ACC112 (cell line): ENCODE measurements at regions not wholly inside any gene's neighbourhood (a gene's known extent, or its start where the extent isn't known, plus 50 kb on each side); places are given as distances from the start of the nearest gene placed in this dataset.
A peak's percentile ranks its signal among the peaks of the same experiment; 100 is the strongest.
"Not testable (repeated sequence)": the region's sequence is repeated elsewhere in the genome, so short reads cannot be mapped to it uniquely, and the experiment has no call there.

Experiments
- H2AFZ ChIP-seq: fragments of 200-600 bp; sonication (generic); one replicate; pipeline ENCODE4 v1.6.0; 2017; ENCODE audit warnings: antibody characterized with exemption, low read length; ENCODE audit not compliant: unreplicated experiment
- H3K27ac ChIP-seq: fragments of 200-600 bp; sonication (generic); 2 replicates; pipeline ENCODE4 v1.5.1; 2014; ENCODE audit warnings: low read depth, mild to moderate bottlenecking, antibody characterized with exemption, low read length, moderate library complexity
- H3K27me3 ChIP-seq: fragments of 200-600 bp; sonication (generic); 2 replicates; pipeline ENCODE4 v1.6.1; 2014; ENCODE audit warnings: mild to moderate bottlenecking, antibody characterized with exemption, low read length, moderate library complexity, mixed read lengths; ENCODE audit not compliant: insufficient read depth
- H3K36me3 ChIP-seq: fragments of 200-600 bp; sonication (generic); 2 replicates; pipeline ENCODE4 v1.6.1; 2016; ENCODE audit warnings: mild to moderate bottlenecking, antibody characterized with exemption, low read length, moderate library complexity, mixed read lengths; ENCODE audit not compliant: insufficient read depth
- H3K4me1 ChIP-seq: fragments of 200-600 bp; sonication (generic); one replicate; pipeline ENCODE4 v1.6.1; 2016; ENCODE audit warnings: low read length, mixed read lengths; ENCODE audit not compliant: insufficient read depth, unreplicated experiment, control insufficient read depth
- H3K4me3 ChIP-seq: fragments of 200-600 bp; sonication (generic); 2 replicates; pipeline ENCODE4 v1.5.1; 2014; ENCODE audit warnings: mild to moderate bottlenecking, low read depth, low read length
- H3K79me2 ChIP-seq: fragments of 200-600 bp; sonication (generic); one replicate; pipeline ENCODE4 v1.6.0; 2016; ENCODE audit warnings: low read length; ENCODE audit not compliant: control insufficient read depth, unreplicated experiment, insufficient read depth

GRCh38 chr16:72729552-72729951 is 318.4 kb downstream of the ZFHX3 start:
- not testable (repeated sequence) for H3K36me3 ChIP-seq, H3K4me3 ChIP-seq, H3K4me1 ChIP-seq, H2AFZ ChIP-seq, H3K27me3 ChIP-seq, H3K79me2 ChIP-seq, H3K27ac ChIP-seq

GRCh38 chr16:72728516-72728915 is 319.4 kb downstream of the ZFHX3 start:
- Histone ChIP-seq H3K4me1 (peaks cover 3% of the 10 kb centered on the region), H3K79me2 (no peaks in the 10 kb centered on the region), H3K27me3 (no peaks in the 10 kb centered on the region), H3K27ac (no peak overlapping the region), H2AFZ (no peak overlapping the region), H3K4me3 (no peak overlapping the region), H3K36me3 (no peaks in the 10 kb centered on the region)

- Histone ChIP-seq H3K4me3 (no peak overlapping the region), H3K27ac (no peak overlapping the region), H2AFZ (no peak overlapping the region), H3K27me3 (no peaks in the 10 kb centered on the region), H3K4me1 (peaks cover 5% of the 10 kb centered on the region), H3K36me3 (no peaks in the 10 kb centered on the region), H3K79me2 (no peaks in the 10 kb centered on the region)
Measured at GRCh38 chr16:72727565-72727964, 320.4 kb downstream of the ZFHX3 start.

GRCh38 chr16:72725643-72726042 is 322.3 kb downstream of the ZFHX3 start:
- no peak overlapping the region for H3K27ac ChIP-seq
- peaks cover 5% of the 10 kb centered on the region for H3K4me1 ChIP-seq
- no peaks in the 10 kb centered on the region for H3K79me2 ChIP-seq
- no peak overlapping the region for H2AFZ ChIP-seq
- H3K36me3 ChIP-seq: no peaks in the 10 kb centered on the region
- H3K4me3 ChIP-seq: no peak overlapping the region
- H3K27me3 ChIP-seq: no peaks in the 10 kb centered on the region

GRCh38 chr16:72723781-72724180 is 324.1 kb downstream of the ZFHX3 start:
- Histone ChIP-seq H3K27me3 (no peaks in the 10 kb centered on the region), H3K36me3 (no peaks in the 10 kb centered on the region), H3K79me2 (no peaks in the 10 kb centered on the region), H3K4me3 (no peak overlapping the region), H3K27ac (no peak overlapping the region), H3K4me1 (peaks cover 5% of the 10 kb centered on the region), H2AFZ (no peak overlapping the region)

GRCh38 chr16:72722552-72722951 is 325.4 kb downstream of the ZFHX3 start:
- Histone ChIP-seq H3K79me2 (no peaks in the 10 kb centered on the region), H2AFZ (no peak overlapping the region), H3K36me3 (no peaks in the 10 kb centered on the region), H3K4me1 (peaks cover 5% of the 10 kb centered on the region), H3K27me3 (no peaks in the 10 kb centered on the region), H3K27ac (no peak overlapping the region), H3K4me3 (no peak overlapping the region)

- H3K27me3 ChIP-seq: no peaks in the 10 kb centered on the region
- H3K4me3 ChIP-seq: no peak overlapping the region
- H2AFZ ChIP-seq: no peak overlapping the region
- H3K4me1 ChIP-seq: peaks cover 5% of the 10 kb centered on the region
- no peaks in the 10 kb centered on the region for H3K79me2 ChIP-seq
- no peaks in the 10 kb centered on the region for H3K36me3 ChIP-seq
- no peak overlapping the region for H3K27ac ChIP-seq
Measured at GRCh38 chr16:72721981-72722380, 325.9 kb downstream of the ZFHX3 start.

GRCh38 chr16:72715267-72715666 is 332.7 kb downstream of the ZFHX3 start:
- Histone ChIP-seq H3K27me3 (no peaks in the 10 kb centered on the region), H3K79me2 (no peaks in the 10 kb centered on the region), H3K4me3 (no peak overlapping the region), H2AFZ (no peak overlapping the region), H3K27ac (peak overlapping the region; percentile 6; the same call in 1 of the 2 replicates), H3K36me3 (peaks cover 16% of the 10 kb centered on the region), H3K4me1 (peaks cover 9% of the 10 kb centered on the region)

GRCh38 chr16:72711823-72712222 is 336.1 kb downstream of the ZFHX3 start:
- peaks cover 9% of the 10 kb centered on the region for H3K4me1 ChIP-seq
- peaks cover 16% of the 10 kb centered on the region for H3K36me3 ChIP-seq
- no peak overlapping the region for H2AFZ ChIP-seq
- H3K4me3 ChIP-seq: no peak overlapping the region
- no peaks in the 10 kb centered on the region for H3K27me3 ChIP-seq
- H3K27ac ChIP-seq: no peak overlapping the region
- H3K79me2 ChIP-seq: no peaks in the 10 kb centered on the region

- H3K36me3 ChIP-seq: no peaks in the 10 kb centered on the region
- H3K4me3 ChIP-seq: no peak overlapping the region
- no peaks in the 10 kb centered on the region for H3K4me1 ChIP-seq
Measured at GRCh38 chr16:72705801-72706200, 342.1 kb downstream of the ZFHX3 start.

GRCh38 chr16:72704746-72705372 is 343.1 kb downstream of the ZFHX3 start:
- Histone ChIP-seq H3K27me3 (no peaks in the 10 kb centered on the region), H3K4me1 (no peaks in the 10 kb centered on the region), H3K36me3 (no peaks in the 10 kb centered on the region), H3K4me3 (no peak overlapping the region), H3K27ac (no peak overlapping the region), H3K79me2 (no peaks in the 10 kb centered on the region), H2AFZ (no peak overlapping the region)

More at GRCh38 chr16:72705801-72706200, 342.1 kb downstream of the ZFHX3 start:
- H3K27me3 ChIP-seq: no peaks in the 10 kb centered on the region
- H3K79me2 ChIP-seq: no peaks in the 10 kb centered on the region
- H2AFZ ChIP-seq: no peak overlapping the region
- no peak overlapping the region for H3K27ac ChIP-seq
